Psoas muscle (tissue), 7 donors: ENCODE measurements at regions not wholly inside any gene's neighbourhood (a gene's known extent, or its start where the extent isn't known, plus 50 kb on each side); places are given as distances from the start of the nearest gene placed in this dataset.

Source experiments
- ATAC-seq, 4 donors: fragments of 200-7000 bp; cut with Tn5 transposase; one replicate each; pipeline ENCODE4 v1.9.1; 2020; ENCODE audit warnings: moderate library complexity in 3 of 4, mild to moderate bottlenecking in 2 of 4
- DNase-seq, 2 donors: peaks; one replicate each; pipeline ENCODE4 v3.0.0-alpha.2; 2020
- H3K27ac ChIP-seq: fragments of 200-600 bp; one replicate; pipeline ENCODE4 v1.8.0; 2022
- H3K27me3 ChIP-seq, 3 donors: fragments of 200-600 bp in 1 of 3; one replicate each; pipeline versions ENCODE4 v1.6.1 to v1.8.0; 2013 to 2022; ENCODE audit warnings: low read length in 2 of 3, mild to moderate bottlenecking in 2 of 3, moderate library complexity in 1 of 3; ENCODE audit not compliant: insufficient read depth in 3 of 3
- H3K36me3 ChIP-seq, 2 donors: fragments of 200-600 bp in 1 of 2; one replicate each; pipeline versions ENCODE4 v1.6.1 to v1.8.0; 2013 to 2022; ENCODE audit warnings: low read depth in 1 of 2, mild to moderate bottlenecking in 1 of 2, moderate library complexity in 1 of 2; ENCODE audit not compliant: insufficient read depth in 1 of 2
- H3K4me1 ChIP-seq: fragments of 200-600 bp; one replicate; pipeline ENCODE4 v1.8.0; 2022
- H3K4me3 ChIP-seq: fragments of 200-600 bp; one replicate; pipeline ENCODE4 v1.8.0; 2022; ENCODE audit warnings: mild to moderate bottlenecking
- H3K9me3 ChIP-seq: fragments of 200-600 bp; one replicate; pipeline ENCODE4 v1.8.0; 2022
- CTCF ChIP-seq: fragments of 200-600 bp; IDR thresholded peaks from one replicate; pipeline ENCODE4 v1.8.0; 2022; ENCODE audit warnings: antibody characterized with exemption
- WGBS, 3 donors: extraction: QIAGEN DNeasy Blood & Tissue Kit; methylation state at CpG; one replicate each; pipeline versions ENCODE4 v1.1.6 to v1.1.7; 2013; 5-methylcytosine and 5-hydroxymethylcytosine counted together
- intact Hi-C, 2 donors: fragments of 100-400 bp; cut with DNase I; formaldehyde crosslinking; loops; one replicate each; pipeline versions ENCODE4 v1.11.0 to v1.14.2; 2022
- donor health status: healthy with polysubstance abuse.
- donor health status: DM: no; HTN: no; CAD: no; lungs with moderate emphysema.
- donor health status: Bipolar disorder and iron deficiency.
- donor health status: healthy.
- donor health status: DM: yes; HTN: yes; CAD: no.
- donor health status: DM: no; HTN: no; CAD: no.
- donor health status: DM: yes; HTN: yes; CAD: no.

DNA sequence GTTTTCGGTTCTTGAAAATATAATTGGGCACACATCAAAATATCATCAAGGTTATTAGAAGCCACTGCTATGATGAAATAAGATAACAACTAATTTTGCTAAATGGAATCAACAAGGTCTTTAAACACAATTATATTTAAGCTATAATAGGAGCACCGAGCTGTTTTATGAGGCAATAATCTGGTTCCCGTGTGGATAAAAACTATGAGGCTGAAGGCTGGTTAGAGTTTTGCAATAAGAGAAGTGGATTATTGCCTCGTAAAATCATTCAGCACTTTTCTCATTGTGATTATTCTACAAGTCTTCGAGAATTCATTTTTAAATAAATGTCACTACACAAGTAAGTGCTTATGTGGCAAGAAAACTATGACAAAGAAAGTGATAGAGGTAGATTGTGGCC, 975.7 kb upstream of the ADGRL2 start:
- Histone ChIP-seq H3K4me1 (no peaks in the 10 kb centered on the region), H3K27ac (no peak overlapping the region), H3K27me3 (no peaks in the 10 kb centered on the region), H3K36me3 (no peaks in the 10 kb centered on the region), H3K4me3 (no peak overlapping the region), H3K9me3 (no peaks in the 10 kb centered on the region)
- TF ChIP-seq CTCF: no peak
- intact Hi-C loops: no loop called here
- DNase-seq (no peak), ATAC-seq (no peak)
- 48 to 69% (median 53%) methylated on average over 5 of the region's 5 CpGs for WGBS, 3 donors

DNA sequence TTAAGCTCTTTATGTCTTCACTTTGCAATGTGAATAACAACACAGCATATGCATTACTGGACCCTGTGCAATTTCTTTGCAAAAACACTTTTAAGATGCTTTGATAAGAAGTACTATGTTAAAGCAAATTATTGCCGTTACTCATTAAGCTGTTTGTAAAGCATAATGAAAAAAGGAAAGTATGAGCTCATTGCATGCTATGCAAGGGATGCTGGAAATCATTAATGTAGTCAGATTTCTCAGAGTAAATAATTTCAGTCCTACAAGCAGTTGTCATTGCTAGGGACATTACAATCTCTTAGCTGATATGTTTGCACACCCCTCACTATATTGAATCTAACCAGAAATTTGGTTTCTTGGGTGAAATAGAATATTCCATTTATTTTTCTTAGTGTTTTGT, 982.5 kb upstream of the ADGRL2 start:
- no peaks in the 10 kb centered on the region for H3K36me3 ChIP-seq
- DNase-seq: no peak
- intact Hi-C loops: no loop called here
- H3K27me3 ChIP-seq: no peaks in the 10 kb centered on the region
- no peak for ATAC-seq
- no peaks in the 10 kb centered on the region for H3K9me3 ChIP-seq
- WGBS, 3 donors: 84 to 92% (median 88%) methylated on average over 1 of the region's 1 CpG
- H3K27ac ChIP-seq: no peak overlapping the region
- no peak overlapping the region for H3K4me3 ChIP-seq
- no peaks in the 10 kb centered on the region for H3K4me1 ChIP-seq
- no peak for TF ChIP-seq CTCF

- 47 to 49% (median 47%) methylated on average over 2 of the region's 2 CpGs for WGBS, 3 donors
- intact Hi-C loops: no loop called here
- Histone ChIP-seq H3K27ac (no peak overlapping the region), H3K27me3 (no peaks in the 10 kb centered on the region), H3K9me3 (no peaks in the 10 kb centered on the region), H3K4me3 (no peak overlapping the region), H3K36me3 (no peaks in the 10 kb centered on the region), H3K4me1 (no peaks in the 10 kb centered on the region)
- no peak for TF ChIP-seq CTCF
- no peak for DNase-seq
- ATAC-seq: no peak
Measured at GRCh38 chr1:80807981-80808380, 992.8 kb upstream of the ADGRL2 start.

- no peak for TF ChIP-seq CTCF
- WGBS, 3 donors: 83 to 92% (median 90%) methylated on average over 2 of the region's 2 CpGs
- intact Hi-C loops: no loop called here
- Histone ChIP-seq H3K27me3 (no peaks in the 10 kb centered on the region), H3K4me3 (no peak overlapping the region), H3K9me3 (no peaks in the 10 kb centered on the region), H3K4me1 (no peaks in the 10 kb centered on the region), H3K36me3 (no peaks in the 10 kb centered on the region), H3K27ac (no peak overlapping the region)
- DNase-seq (no peak), ATAC-seq (no peak)
Measured at GRCh38 chr1:80806431-80806830, 994.3 kb upstream of the ADGRL2 start.

GRCh38 chr1:80801695-80802094, 999.0 kb upstream of the ADGRL2 start:
- TF ChIP-seq CTCF: no peak
- DNase-seq (no peak), ATAC-seq (no peak)
- Histone ChIP-seq H3K9me3 (no peaks in the 10 kb centered on the region), H3K27ac (no peak overlapping the region), H3K4me1 (no peaks in the 10 kb centered on the region), H3K4me3 (no peak overlapping the region), H3K36me3 (no peaks in the 10 kb centered on the region), H3K27me3 (no peaks in the 10 kb centered on the region)
- intact Hi-C loops: no loop called here
